IMR-90 (cell line): ENCODE measurements at regions not wholly inside any gene's neighbourhood (a gene's known extent, or its start where the extent isn't known, plus 50 kb on each side); places are given as distances from the start of the nearest gene placed in this dataset.

Source experiments
- ATAC-seq: fragments of 200-7000 bp; cut with Tn5 transposase; 2 replicates; pipeline ENCODE4 v1.9.1; 2020; ENCODE audit warnings: low read depth, mild to moderate bottlenecking, moderate library complexity
- BruUV-seq: library from RNA; stranded (reverse); fragments of 400-500 nt; replicated peaks from 2 replicates; lab custom pipeline; 2021; lab: Mats Ljungman, UMichigan
- CTCF ChIA-PET: fragments of 300-600 bp; formaldehyde crosslinking; extraction: SDS; loops from one replicate; lab custom pipeline; 2021; ENCODE audit warnings: antibody characterized with exemption; lab: Yijun Ruan, JAX
- POLR2A ChIA-PET: fragments of 300-600 bp; sonication (Branson Sonifier 250); formaldehyde crosslinking; loops from one replicate; lab custom pipeline; 2022; ENCODE audit warnings: antibody characterized with exemption; ENCODE audit not compliant: unreplicated experiment; lab: Charles Lee
- DNase-seq: peaks from one replicate; pipeline ENCODE4 v3.0.0; 2013
- H2AFZ ChIP-seq: replicated peaks from 2 replicates; pipeline ENCODE3; 2013; ENCODE audit warnings: low read length, mild to moderate bottlenecking; ENCODE audit not compliant: poor library complexity
- H2AK5ac ChIP-seq: 2 replicates; pipeline ENCODE4 v1.6.1; 2013; ENCODE audit warnings: low read depth, low read length, inconsistent platforms
- H2AK9ac ChIP-seq: replicated peaks from 2 replicates; pipeline ENCODE3; 2013; ENCODE audit warnings: mild to moderate bottlenecking, low read depth, low read length, moderate library complexity; ENCODE audit not compliant: poor library complexity
- H2BK120ac ChIP-seq: 2 replicates; pipeline ENCODE4 v1.6.1; 2013; ENCODE audit warnings: low read depth, low read length, inconsistent platforms
- H2BK15ac ChIP-seq: 3 replicates; pipeline ENCODE4 v1.6.1; 2013; ENCODE audit warnings: low read depth, low read length, inconsistent platforms
- H2BK20ac ChIP-seq: 2 replicates; pipeline ENCODE4 v1.6.1; 2013; ENCODE audit warnings: low read depth, mild to moderate bottlenecking, inconsistent platforms, low read length, moderate library complexity
- H2BK5ac ChIP-seq: 2 replicates; pipeline ENCODE4 v1.6.1; 2013; ENCODE audit warnings: mild to moderate bottlenecking, low read depth, low read length, inconsistent platforms; ENCODE audit not compliant: poor library complexity, severe bottlenecking
- H3K14ac ChIP-seq: replicated peaks from 2 replicates; pipeline ENCODE4 v1.6.1; 2013; ENCODE audit warnings: low read depth, low read length, inconsistent platforms
- H3K18ac ChIP-seq: 2 replicates; pipeline ENCODE4 v1.6.1; 2013; ENCODE audit warnings: low read depth, low read length, control low read depth
- H3K23ac ChIP-seq: 2 replicates; pipeline ENCODE4 v1.6.1; 2013; ENCODE audit warnings: low read depth, low read length, inconsistent platforms
- H3K27ac ChIP-seq: 2 replicates; pipeline ENCODE4 v1.5.1; 2013; ENCODE audit warnings: mild to moderate bottlenecking, control low read depth, low read length; ENCODE audit not compliant: insufficient read depth
- H3K27me3 ChIP-seq: 2 replicates; pipeline ENCODE4 v1.6.1; 2013; ENCODE audit warnings: low read length; ENCODE audit not compliant: control insufficient read depth, insufficient read depth
- H3K36me3 ChIP-seq: 2 replicates; pipeline ENCODE4 v1.6.1; 2013; ENCODE audit warnings: low read length, mixed read lengths; ENCODE audit not compliant: control insufficient read depth, insufficient read depth
- H3K4ac ChIP-seq: 2 replicates; pipeline ENCODE4 v1.6.1; 2013; ENCODE audit warnings: low read depth, low read length, inconsistent platforms
- H3K4me1 ChIP-seq: 2 replicates; pipeline ENCODE4 v1.6.1; 2013; ENCODE audit warnings: low read length, mixed read lengths; ENCODE audit not compliant: control insufficient read depth, insufficient read depth
- H3K4me2 ChIP-seq: 2 replicates; pipeline ENCODE4 v1.6.1; 2013; ENCODE audit warnings: low read depth, mild to moderate bottlenecking, control low read depth, low read length, moderate library complexity
- H3K4me3 ChIP-seq: 2 replicates; pipeline ENCODE4 v1.5.1; 2013; ENCODE audit warnings: low read depth, mild to moderate bottlenecking, control low read depth, low read length, moderate library complexity; ENCODE audit not compliant: insufficient read depth
- H3K56ac ChIP-seq: 2 replicates; pipeline ENCODE4 v1.6.1; 2013; ENCODE audit warnings: low read length, inconsistent platforms; ENCODE audit not compliant: insufficient read depth; ENCODE audit errors: extremely low read depth
- H3K79me1 ChIP-seq, 2 experiments: 2 replicates each; pipeline ENCODE4 v1.6.1; 2013; ENCODE audit warnings: low read length in 2 of 2, inconsistent platforms in 1 of 2, low read depth in 1 of 2
- H3K9ac ChIP-seq: 2 replicates; pipeline ENCODE4 v1.6.1; 2013; ENCODE audit warnings: low read depth, low read length, control low read depth
- H3K9me1 ChIP-seq: 2 replicates; pipeline ENCODE4 v1.6.1; 2013; ENCODE audit warnings: low read length, inconsistent platforms; ENCODE audit not compliant: insufficient read depth
- H3K9me3 ChIP-seq: 2 replicates; pipeline ENCODE4 v1.6.1; 2013; ENCODE audit warnings: low read length; ENCODE audit not compliant: control insufficient read depth, insufficient read depth
- H4K20me1 ChIP-seq: 2 replicates; pipeline ENCODE4 v1.6.1; 2013; ENCODE audit warnings: low read length, inconsistent platforms; ENCODE audit not compliant: insufficient read depth
- H4K5ac ChIP-seq: 2 replicates; pipeline ENCODE4 v1.6.1; 2013; ENCODE audit warnings: mild to moderate bottlenecking, low read depth, low read length, control low read depth
- H4K8ac ChIP-seq, 2 experiments: 2 replicates each; pipeline ENCODE4 v1.6.1; 2013; ENCODE audit warnings: low read depth in 2 of 2, low read length in 2 of 2, control low read depth in 1 of 2, inconsistent platforms in 1 of 2
- H4K91ac ChIP-seq: 2 replicates; pipeline ENCODE4 v1.6.1; 2013; ENCODE audit warnings: low read depth, low read length, inconsistent platforms; ENCODE audit not compliant: insufficient read depth
- BHLHE40 ChIP-seq: fragments of 150-350 bp; IDR thresholded peaks from 2 replicates; pipeline ENCODE4 v1.6.1; 2016; ENCODE audit warnings: mild to moderate bottlenecking, low read depth, low read length
- CEBPB ChIP-seq: IDR thresholded peaks from 2 replicates; pipeline ENCODE4 v1.6.1; 2012; ENCODE audit warnings: low read depth, low read length, improper control_type of control experiment
- CHD1 ChIP-seq: IDR thresholded peaks from 2 replicates; pipeline ENCODE4 v1.6.1; 2012; ENCODE audit warnings: low read depth, low read length, improper control_type of control experiment
- FOS ChIP-seq: fragments of 150-350 bp; IDR thresholded peaks from 2 replicates; pipeline ENCODE4 v1.6.1; 2016; ENCODE audit warnings: low read depth, low read length
- MAZ ChIP-seq: IDR thresholded peaks from 2 replicates; pipeline ENCODE4 v1.6.1; 2012; ENCODE audit warnings: low read depth, mild to moderate bottlenecking, low read length, improper control_type of control experiment, moderate library complexity, borderline replicate concordance
- MXI1 ChIP-seq: IDR thresholded peaks from 2 replicates; pipeline ENCODE4 v1.6.1; 2012; ENCODE audit warnings: low read depth, mild to moderate bottlenecking, low read length, moderate library complexity, borderline replicate concordance
- NFE2L2 ChIP-seq: fragments of 150-350 bp; IDR thresholded peaks from 2 replicates; pipeline ENCODE4 v1.6.1; 2016; ENCODE audit warnings: low read depth, mild to moderate bottlenecking, low read length
- POLR2A ChIP-seq: IDR thresholded peaks from 2 replicates; pipeline ENCODE4 v1.6.1; 2012; ENCODE audit warnings: mild to moderate bottlenecking, low read depth, low read length
- RAD21 ChIP-seq: IDR thresholded peaks from 2 replicates; pipeline ENCODE4 v1.6.1; 2012; ENCODE audit warnings: low read length, improper control_type of control experiment
- RFX5 ChIP-seq: IDR thresholded peaks from 2 replicates; pipeline ENCODE4 v1.8.0; 2012; ENCODE audit warnings: low read depth, mild to moderate bottlenecking, low read length, moderate library complexity
- SMC3 ChIP-seq: fragments of 150-350 bp; IDR thresholded peaks from 2 replicates; pipeline ENCODE4 v1.6.1; 2016; ENCODE audit warnings: low read depth, mild to moderate bottlenecking, antibody characterized with exemption, low read length, moderate library complexity
- WGBS, 2 experiments: methylation state at CpG; one replicate each; pipeline versions ENCODE4 v1.1.5 to v1.1.7; 2013; ENCODE audit warnings: missing lambda C conversion rate in 2 of 2; ENCODE audit not compliant: insufficient read length in 1 of 2; ENCODE audit errors: extremely low coverage in 2 of 2; 5-methylcytosine and 5-hydroxymethylcytosine counted together
- dilution Hi-C: fragments of 300-500 bp; cut with HindIII; formaldehyde crosslinking; loops from one replicate; pipeline ENCODE4 v1.14.3; 2018; ENCODE audit warnings: low sequenced_read_pairs; ENCODE audit not compliant: unreplicated experiment
- in situ Hi-C: fragments of 300-500 bp; cut with MboI; formaldehyde crosslinking; loops from 3 replicates; pipeline ENCODE4 v1.14.3; 2019; ENCODE audit warnings: low sequenced_read_pairs, inconsistent platforms, mixed read lengths
- intact Hi-C: fragments of 100-400 bp; cut with micrococcal nuclease; formaldehyde crosslinking; loops from 2 replicates; pipeline ENCODE4 v1.10.0; 2022
- TF ChIP-seq, protein P1 (sequence below): conservative IDR thresholded peaks from 2 replicates; pipeline ENCODE4 v1.5.1; 2012; ENCODE audit warnings: mild to moderate bottlenecking, low read depth, low read length, improper control_type of control experiment
- TF ChIP-seq, protein P2 (sequence below): fragments of 150-350 bp; IDR thresholded peaks from 2 replicates; pipeline ENCODE4 v1.6.1; 2017; ENCODE audit warnings: mild to moderate bottlenecking, antibody characterized with exemption, low read length, low read depth
- TF ChIP-seq, protein P3 (sequence below): fragments of 150-350 bp; IDR thresholded peaks from 2 replicates; pipeline ENCODE4 v1.6.1; 2016; ENCODE audit warnings: low read depth, mild to moderate bottlenecking, low read length, moderate library complexity, borderline replicate concordance

DNA sequence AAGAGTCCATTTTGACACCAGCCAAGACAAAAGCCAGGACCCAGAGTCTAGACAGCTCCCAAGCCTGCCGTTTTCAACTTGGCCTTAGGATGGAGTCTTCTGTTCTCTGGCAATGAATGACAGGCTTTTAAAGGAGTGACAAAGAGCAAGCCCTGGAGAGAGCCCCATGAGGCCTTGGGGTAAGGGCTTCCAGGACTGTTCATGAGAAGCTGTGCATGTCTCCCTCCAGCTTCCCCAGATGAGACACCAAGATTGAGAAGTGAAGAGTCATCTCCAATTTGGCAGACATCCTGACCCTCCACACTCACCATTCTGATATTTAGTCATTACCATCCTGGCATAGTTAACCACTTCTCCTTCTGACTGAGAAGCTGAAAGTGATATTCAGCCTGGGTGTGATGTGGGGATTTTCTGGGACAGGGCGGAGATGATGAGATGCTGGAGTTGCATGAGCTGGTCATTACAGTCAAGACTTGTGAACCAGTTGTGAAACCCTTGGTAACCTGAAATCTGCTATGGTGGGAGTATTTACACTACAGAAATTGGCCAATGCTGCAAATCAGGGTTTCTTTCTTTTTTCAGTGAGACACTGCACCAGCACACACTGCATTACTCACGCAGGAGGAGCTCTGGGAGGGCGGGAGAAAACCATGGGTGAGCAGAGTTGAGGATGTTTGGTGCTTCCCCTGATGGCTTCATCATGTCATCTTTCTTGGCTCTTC lies 77.8 kb downstream of the VCPKMT start:
- peak; percentile 78 for ATAC-seq
- H3K4me2 ChIP-seq: no peak overlapping the region; the same call in 1 of the 2 replicates
- no peak overlapping the region for H3K4me3 ChIP-seq
- peak overlapping the region; percentile 66 to 91; a peak in 3 of 4 replicates for H4K8ac ChIP-seq
- peak overlapping the region; percentile 14; the same call in 1 of the 2 replicates for H3K18ac ChIP-seq
- H2AK9ac ChIP-seq: peak overlapping the region; percentile 74
- peaks cover 25% of the 10 kb centered on the region for H3K4me1 ChIP-seq
- peak overlapping the region; percentile 49 for H3K27ac ChIP-seq
- peak overlapping the region; percentile 97 for H2BK5ac ChIP-seq
- peak overlapping the region; percentile 6; the same call in 1 of the 2 replicates for H4K5ac ChIP-seq
- peak; percentile 98 for DNase-seq
- BruUV-seq: no TSS peak
- ChIA-PET POLR2A (interaction anchor here (0.5 to 0.8 kb wide), 2 partner anchors 15 to 186 kb away, joined by 3 read pairs; no protein-coding TSS in a partner anchor), CTCF (interaction anchor here (0.9 to 2.2 kb wide), 3 partner anchors 10 to 176 kb away, joined by 3 to 12 read pairs (median 4); no protein-coding TSS in a partner anchor)
- peaks cover 24% of the 10 kb centered on the region for H3K9me1 ChIP-seq
- H3K14ac ChIP-seq: peak overlapping the region; percentile 74
- intact Hi-C loops (loop anchor here (2.0 kb wide), 1 partner anchor 38 kb away; no protein-coding TSS in a partner anchor), dilution Hi-C loops (no loop called here), in situ Hi-C loops (no loop called here)
- no peaks in the 10 kb centered on the region for H3K9me3 ChIP-seq
- peak overlapping the region; percentile 98 for H4K91ac ChIP-seq
- no peaks in the 10 kb centered on the region for H3K36me3 ChIP-seq
- peak overlapping the region; percentile 97 for H2BK20ac ChIP-seq
- peaks cover 0 to 20% of the 10 kb centered on the region in 2 experiments; a peak in 3 of 4 replicates for H3K79me1 ChIP-seq
- H3K23ac ChIP-seq: peak overlapping the region; percentile 68; the same call in 1 of the 2 replicates
- peak overlapping the region; percentile 84 for H2AK5ac ChIP-seq
- peak overlapping the region; percentile 96 for H3K4ac ChIP-seq
- H3K56ac ChIP-seq: peak overlapping the region; percentile 48; the same call in 1 of the 2 replicates
- H3K9ac ChIP-seq: no peak overlapping the region
- WGBS, 2 experiments: no CpG with 5 or more reads among the region's 4 CpGs
- peak overlapping the region; percentile 77 for H2AFZ ChIP-seq
- peak overlapping the region; percentile 98; the same call in 2 of the 3 replicates for H2BK15ac ChIP-seq
- H2BK120ac ChIP-seq: peak overlapping the region; percentile 99
- H3K27me3 ChIP-seq: no peaks in the 10 kb centered on the region
- H4K20me1 ChIP-seq: peaks cover 4% of the 10 kb centered on the region; the same call in 1 of the 2 replicates
- TF ChIP-seq, protein P1, sequence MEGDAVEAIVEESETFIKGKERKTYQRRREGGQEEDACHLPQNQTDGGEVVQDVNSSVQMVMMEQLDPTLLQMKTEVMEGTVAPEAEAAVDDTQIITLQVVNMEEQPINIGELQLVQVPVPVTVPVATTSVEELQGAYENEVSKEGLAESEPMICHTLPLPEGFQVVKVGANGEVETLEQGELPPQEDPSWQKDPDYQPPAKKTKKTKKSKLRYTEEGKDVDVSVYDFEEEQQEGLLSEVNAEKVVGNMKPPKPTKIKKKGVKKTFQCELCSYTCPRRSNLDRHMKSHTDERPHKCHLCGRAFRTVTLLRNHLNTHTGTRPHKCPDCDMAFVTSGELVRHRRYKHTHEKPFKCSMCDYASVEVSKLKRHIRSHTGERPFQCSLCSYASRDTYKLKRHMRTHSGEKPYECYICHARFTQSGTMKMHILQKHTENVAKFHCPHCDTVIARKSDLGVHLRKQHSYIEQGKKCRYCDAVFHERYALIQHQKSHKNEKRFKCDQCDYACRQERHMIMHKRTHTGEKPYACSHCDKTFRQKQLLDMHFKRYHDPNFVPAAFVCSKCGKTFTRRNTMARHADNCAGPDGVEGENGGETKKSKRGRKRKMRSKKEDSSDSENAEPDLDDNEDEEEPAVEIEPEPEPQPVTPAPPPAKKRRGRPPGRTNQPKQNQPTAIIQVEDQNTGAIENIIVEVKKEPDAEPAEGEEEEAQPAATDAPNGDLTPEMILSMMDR: peak; percentile 37
- peak; percentile 50 for TF ChIP-seq RAD21
- TF ChIP-seq NFE2L2: no peak
- TF ChIP-seq POLR2A: no peak
- TF ChIP-seq, protein P2, sequence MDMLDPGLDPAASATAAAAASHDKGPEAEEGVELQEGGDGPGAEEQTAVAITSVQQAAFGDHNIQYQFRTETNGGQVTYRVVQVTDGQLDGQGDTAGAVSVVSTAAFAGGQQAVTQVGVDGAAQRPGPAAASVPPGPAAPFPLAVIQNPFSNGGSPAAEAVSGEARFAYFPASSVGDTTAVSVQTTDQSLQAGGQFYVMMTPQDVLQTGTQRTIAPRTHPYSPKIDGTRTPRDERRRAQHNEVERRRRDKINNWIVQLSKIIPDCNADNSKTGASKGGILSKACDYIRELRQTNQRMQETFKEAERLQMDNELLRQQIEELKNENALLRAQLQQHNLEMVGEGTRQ: no peak
- TF ChIP-seq FOS: peak; percentile 42
- TF ChIP-seq BHLHE40: peak; percentile 60
- TF ChIP-seq RFX5: no peak
- TF ChIP-seq MAZ: no peak; the same call in 1 of the 2 replicates
- TF ChIP-seq SMC3: peak; percentile 56
- TF ChIP-seq, protein P3, sequence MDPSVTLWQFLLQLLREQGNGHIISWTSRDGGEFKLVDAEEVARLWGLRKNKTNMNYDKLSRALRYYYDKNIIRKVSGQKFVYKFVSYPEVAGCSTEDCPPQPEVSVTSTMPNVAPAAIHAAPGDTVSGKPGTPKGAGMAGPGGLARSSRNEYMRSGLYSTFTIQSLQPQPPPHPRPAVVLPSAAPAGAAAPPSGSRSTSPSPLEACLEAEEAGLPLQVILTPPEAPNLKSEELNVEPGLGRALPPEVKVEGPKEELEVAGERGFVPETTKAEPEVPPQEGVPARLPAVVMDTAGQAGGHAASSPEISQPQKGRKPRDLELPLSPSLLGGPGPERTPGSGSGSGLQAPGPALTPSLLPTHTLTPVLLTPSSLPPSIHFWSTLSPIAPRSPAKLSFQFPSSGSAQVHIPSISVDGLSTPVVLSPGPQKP: no peak
- peak; percentile 94 for TF ChIP-seq CEBPB
- TF ChIP-seq CHD1: no peak
- no peak for TF ChIP-seq MXI1
